SK-N-MC (cell line): ENCODE measurements at regions not wholly inside any gene's neighbourhood (a gene's known extent, or its start where the extent isn't known, plus 50 kb on each side); places are given as distances from the start of the nearest gene placed in this dataset.

Source experiments
- DNase-seq: peaks from one replicate; pipeline ENCODE4 v3.0.0-alpha.2; 2011; ENCODE audit warnings: low read depth, low spot score
- H3K27ac ChIP-seq: fragments of 200-600 bp; sonication (generic); 2 replicates; pipeline ENCODE4 v1.5.1; 2016; ENCODE audit warnings: mixed run types
- H3K36me3 ChIP-seq: fragments of 200-600 bp; sonication (generic); 2 replicates; pipeline ENCODE4 v1.6.1; 2017; ENCODE audit warnings: antibody characterized with exemption, low read length, mixed read lengths; ENCODE audit not compliant: insufficient read depth
- H3K4me3 ChIP-seq: fragments of 200-600 bp; sonication (generic); 2 replicates; pipeline ENCODE4 v1.5.1; 2016
- H3K9ac ChIP-seq: fragments of 200-600 bp; sonication (generic); 2 replicates; pipeline ENCODE4 v1.8.0; 2017; ENCODE audit warnings: mixed run types, mixed read lengths; ENCODE audit not compliant: insufficient read length
- H3K9me3 ChIP-seq: fragments of 200-600 bp; sonication (generic); 2 replicates; pipeline ENCODE4 v1.6.1; 2017; ENCODE audit warnings: low read depth, mild to moderate bottlenecking, antibody characterized with exemption, low read length, moderate library complexity, mixed read lengths
- EZH2 ChIP-seq: fragments of 200-600 bp; sonication (generic); IDR thresholded peaks from one replicate; pipeline ENCODE4 v1.6.1; 2017; ENCODE audit warnings: antibody characterized with exemption
- FOXP2 ChIP-seq: optimal IDR thresholded peaks from 2 replicates; pipeline ENCODE3; 2011; ENCODE audit warnings: mild to moderate bottlenecking, moderate library complexity; ENCODE audit not compliant: insufficient read depth; ENCODE audit errors: extremely low read length, control extremely low read depth
- POLR2AphosphoS5 ChIP-seq: IDR thresholded peaks from 2 replicates; pipeline ENCODE4 v1.6.1; 2012; ENCODE audit warnings: mild to moderate bottlenecking, low read depth, low read length, borderline replicate concordance

DNA sequence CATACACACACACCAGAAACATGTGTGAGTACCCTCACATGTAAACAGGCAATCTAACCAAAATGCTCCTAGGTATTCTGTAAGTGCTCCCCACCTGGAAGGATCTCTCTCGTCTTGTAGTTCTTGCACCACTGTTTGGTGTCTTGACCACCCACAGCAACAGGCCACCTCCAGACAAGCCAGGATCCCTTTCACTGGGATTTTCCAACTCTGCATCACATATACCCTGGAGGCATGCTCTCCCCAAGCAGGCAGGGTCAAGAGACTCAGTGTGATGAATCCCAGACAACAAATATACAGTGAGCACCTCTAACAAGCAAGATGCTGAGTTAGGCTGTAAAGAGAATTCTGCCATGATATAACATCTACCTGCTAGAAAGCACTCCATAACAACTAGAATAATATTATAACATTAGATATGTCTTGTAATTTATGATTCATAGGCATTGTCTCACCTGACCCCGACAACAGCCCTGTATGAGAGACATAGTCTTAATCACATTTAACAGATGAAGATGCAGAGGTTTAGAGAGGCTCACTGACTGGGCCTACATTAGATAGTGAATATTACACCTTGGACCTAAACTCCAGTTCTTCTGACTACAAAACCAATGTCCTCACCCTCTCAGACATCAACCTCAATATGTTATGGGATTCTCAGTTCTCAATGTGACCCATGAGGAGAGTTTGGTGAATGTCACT is 76.5 kb upstream of the BCL6 start:
- Histone ChIP-seq H3K36me3 (no peaks in the 10 kb centered on the region), H3K9ac (no peak overlapping the region), H3K9me3 (no peaks in the 10 kb centered on the region), H3K4me3 (no peak overlapping the region), H3K27ac (no peak overlapping the region)
- no peak for DNase-seq
- TF ChIP-seq FOXP2 (no peak), EZH2 (no peak), POLR2AphosphoS5 (no peak)

DNA sequence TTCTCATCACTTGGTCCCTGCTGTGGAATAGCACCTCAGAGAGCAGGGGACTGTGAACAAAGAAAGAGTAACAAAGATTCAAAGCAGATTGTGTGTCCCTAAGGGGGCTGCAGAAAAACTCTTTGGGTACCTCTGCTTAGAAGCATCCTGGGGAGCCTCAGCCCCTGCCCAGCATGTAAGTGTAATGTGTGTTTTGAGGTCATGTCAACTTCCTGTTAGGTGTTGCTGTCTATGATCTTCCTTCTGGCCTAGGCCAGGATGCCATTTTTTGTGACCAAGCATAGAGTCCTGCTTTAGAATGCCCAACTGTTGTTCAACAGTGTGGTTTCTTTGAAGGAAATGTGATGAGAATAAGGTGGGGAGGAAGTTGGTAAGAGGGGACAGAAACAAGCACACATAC is 77.1 kb upstream of the BCL6 start:
- H3K9ac ChIP-seq = no peak overlapping the region

DNA sequence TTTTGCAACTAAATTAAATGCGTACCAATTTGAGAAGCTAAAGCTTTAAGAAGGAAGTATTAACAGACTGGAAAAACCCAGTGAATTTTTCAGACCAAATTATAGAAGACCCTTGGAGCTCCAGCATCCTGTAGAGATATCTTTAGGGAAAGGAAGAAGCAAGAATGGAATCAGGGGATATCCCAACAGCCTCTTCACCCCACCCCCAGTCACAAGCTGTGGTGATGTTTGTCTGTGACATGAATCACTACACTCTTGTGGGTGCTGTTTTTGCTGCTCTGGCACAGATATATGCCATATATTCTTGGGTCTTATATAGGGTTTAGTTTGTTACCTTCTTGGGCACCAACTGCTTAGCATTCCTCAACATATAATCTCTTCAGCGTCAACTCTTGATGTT is 78.5 kb upstream of the BCL6 start:
- no peak for DNase-seq
- no peak overlapping the region for H3K27ac ChIP-seq
- no peak overlapping the region for H3K9ac ChIP-seq
- no peaks in the 10 kb centered on the region for H3K36me3 ChIP-seq
- no peaks in the 10 kb centered on the region for H3K9me3 ChIP-seq
- TF ChIP-seq FOXP2 (no peak), POLR2AphosphoS5 (no peak), EZH2 (no peak)
- no peak overlapping the region for H3K4me3 ChIP-seq

More for the DNA sequence above, 77.1 kb upstream of the BCL6 start:
- no peaks in the 10 kb centered on the region for H3K36me3 ChIP-seq
- no peak for DNase-seq
- no peak for TF ChIP-seq FOXP2
- TF ChIP-seq EZH2 = no peak
- TF ChIP-seq POLR2AphosphoS5 = no peak
- H3K9me3 ChIP-seq = no peaks in the 10 kb centered on the region
- no peak overlapping the region for H3K27ac ChIP-seq
- H3K4me3 ChIP-seq = no peak overlapping the region

DNA sequence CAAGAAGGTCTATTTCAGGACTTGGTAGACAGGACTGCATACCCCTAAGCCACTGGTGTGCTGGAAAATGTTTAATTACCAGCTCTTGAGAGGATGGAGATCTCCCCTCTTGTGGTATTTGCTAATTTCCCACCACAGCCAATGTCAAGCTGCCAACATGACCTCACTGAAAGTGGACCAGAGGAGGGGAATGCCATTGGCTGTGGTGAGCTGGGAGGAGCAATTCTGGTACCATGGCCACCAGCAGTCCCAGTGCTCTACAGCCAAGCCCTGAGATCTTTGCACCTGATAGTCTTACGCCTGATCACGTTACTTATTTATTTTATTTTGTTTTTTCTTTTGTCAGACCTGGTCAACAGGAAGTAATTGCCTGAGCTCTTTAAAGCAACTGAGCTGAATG is 82.5 kb upstream of the BCL6 start:
- no peak for DNase-seq
- H3K27ac ChIP-seq = no peak overlapping the region
- H3K36me3 ChIP-seq = no peaks in the 10 kb centered on the region
- H3K9me3 ChIP-seq = no peaks in the 10 kb centered on the region
- H3K9ac ChIP-seq = no peak overlapping the region
- TF ChIP-seq FOXP2 (no peak), EZH2 (no peak), POLR2AphosphoS5 (no peak)
- H3K4me3 ChIP-seq = no peak overlapping the region

DNA sequence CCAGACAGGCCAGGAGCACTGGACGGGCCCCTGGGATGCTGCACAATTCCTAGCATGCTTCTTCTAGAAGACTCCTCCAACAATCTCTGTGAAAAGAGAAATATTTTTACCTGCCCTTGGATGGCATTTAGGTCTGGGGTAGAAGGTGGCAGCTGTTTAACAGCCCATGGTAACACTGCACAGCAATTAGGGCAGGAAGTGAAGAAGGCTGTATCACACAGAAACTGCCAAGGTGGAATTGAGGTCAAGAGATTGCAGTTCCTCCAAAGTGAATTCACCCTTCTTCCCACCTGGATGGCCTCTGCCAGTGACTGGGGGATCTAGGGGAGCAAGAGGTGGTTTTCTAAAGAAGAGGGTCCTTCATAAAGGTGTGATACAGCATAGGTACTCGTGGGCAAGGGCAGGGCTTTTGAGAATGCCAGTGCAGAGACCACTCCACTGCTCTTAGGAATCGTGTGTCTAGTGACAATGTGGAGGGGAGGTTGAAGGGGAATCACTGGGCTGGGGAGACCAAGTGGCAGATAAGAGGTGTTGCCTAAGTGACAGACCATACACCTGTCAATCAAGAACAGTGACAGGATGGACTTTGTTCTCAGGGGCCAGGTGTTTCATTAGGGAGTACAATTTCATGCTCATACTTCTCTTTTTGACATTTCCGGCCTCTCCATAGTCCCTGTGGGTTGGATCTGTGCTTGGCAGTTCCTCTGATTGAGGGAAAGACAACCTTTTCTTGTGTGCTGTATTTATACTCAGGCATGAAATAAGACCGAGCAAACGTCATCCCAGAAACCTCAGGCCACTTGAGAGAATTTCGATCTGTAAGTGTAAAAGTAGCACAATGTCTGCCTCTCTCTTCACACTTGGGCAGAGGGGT is 83.5 kb upstream of the BCL6 start:
- Histone ChIP-seq H3K36me3 (no peaks in the 10 kb centered on the region), H3K27ac (no peak overlapping the region), H3K9me3 (no peaks in the 10 kb centered on the region), H3K4me3 (no peak overlapping the region), H3K9ac (no peak overlapping the region)
- DNase-seq = no peak
- no peak for TF ChIP-seq POLR2AphosphoS5
- no peak for TF ChIP-seq FOXP2
- TF ChIP-seq EZH2 = no peak

DNA sequence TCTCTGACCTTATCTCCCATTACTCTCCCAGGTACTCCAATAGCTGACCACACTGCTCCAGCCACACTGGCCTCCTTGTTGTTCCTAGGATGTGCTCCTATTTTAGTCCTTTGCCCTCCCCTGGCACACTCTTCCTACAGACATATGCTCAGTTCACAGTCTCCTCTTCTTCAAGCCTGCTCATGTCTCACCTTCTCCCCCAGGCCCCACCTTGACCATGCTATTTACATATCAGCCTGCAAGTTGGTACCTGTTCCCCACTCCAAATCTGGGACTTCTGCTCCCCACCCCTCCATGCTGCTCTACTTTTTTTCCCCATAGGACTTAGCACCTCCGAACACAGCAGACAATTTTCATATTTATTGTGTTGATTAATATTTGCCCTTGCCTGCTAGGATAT is 84.9 kb upstream of the BCL6 start:
- DNase-seq = no peak
- no peak overlapping the region for H3K4me3 ChIP-seq
- no peak overlapping the region for H3K9ac ChIP-seq
- H3K27ac ChIP-seq = no peak overlapping the region
- no peak for TF ChIP-seq FOXP2
- no peak for TF ChIP-seq POLR2AphosphoS5
- no peak for TF ChIP-seq EZH2
- H3K36me3 ChIP-seq = no peaks in the 10 kb centered on the region
- no peaks in the 10 kb centered on the region for H3K9me3 ChIP-seq

- no peak overlapping the region for H3K27ac ChIP-seq
- no peak overlapping the region for H3K9ac ChIP-seq
- H3K9me3 ChIP-seq = no peaks in the 10 kb centered on the region
- no peak for TF ChIP-seq EZH2
- TF ChIP-seq FOXP2 = no peak
- no peak for TF ChIP-seq POLR2AphosphoS5
- no peak overlapping the region for H3K4me3 ChIP-seq
- no peak for DNase-seq
- no peaks in the 10 kb centered on the region for H3K36me3 ChIP-seq
These were observed 86.1 kb upstream of the BCL6 start for GRCh38 chr3:187831125-187832051.

DNA sequence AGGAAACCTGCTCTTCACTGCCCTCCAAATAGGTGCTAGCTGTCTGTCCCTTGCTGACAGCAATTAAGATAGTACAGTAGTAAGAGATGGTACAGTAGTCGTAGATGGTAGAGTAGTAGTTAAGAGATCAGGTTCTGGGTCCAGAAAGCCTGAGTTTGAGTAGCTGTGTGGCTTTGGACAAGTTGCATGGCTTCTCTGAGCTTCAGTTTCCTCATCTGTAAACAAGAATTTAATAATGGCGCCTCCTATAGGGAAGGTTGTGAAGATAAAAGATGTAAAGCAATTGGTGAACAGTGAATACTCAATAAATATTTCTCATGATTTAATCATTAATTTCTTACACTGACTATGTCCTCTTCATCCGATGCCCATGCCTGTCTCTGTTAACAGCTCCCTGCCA is 86.9 kb upstream of the BCL6 start:
- no peaks in the 10 kb centered on the region for H3K9me3 ChIP-seq
- H3K4me3 ChIP-seq = no peak overlapping the region
- TF ChIP-seq POLR2AphosphoS5 (no peak), EZH2 (no peak), FOXP2 (no peak)
- no peaks in the 10 kb centered on the region for H3K36me3 ChIP-seq
- DNase-seq = no peak
- H3K9ac ChIP-seq = no peak overlapping the region
- no peak overlapping the region for H3K27ac ChIP-seq
